ENCODE measurements at regions not wholly inside any gene's neighbourhood (a gene's known extent, or its start where the extent isn't known, plus 50 kb on each side); places are given as distances from the start of the nearest gene placed in this dataset.

DNA sequence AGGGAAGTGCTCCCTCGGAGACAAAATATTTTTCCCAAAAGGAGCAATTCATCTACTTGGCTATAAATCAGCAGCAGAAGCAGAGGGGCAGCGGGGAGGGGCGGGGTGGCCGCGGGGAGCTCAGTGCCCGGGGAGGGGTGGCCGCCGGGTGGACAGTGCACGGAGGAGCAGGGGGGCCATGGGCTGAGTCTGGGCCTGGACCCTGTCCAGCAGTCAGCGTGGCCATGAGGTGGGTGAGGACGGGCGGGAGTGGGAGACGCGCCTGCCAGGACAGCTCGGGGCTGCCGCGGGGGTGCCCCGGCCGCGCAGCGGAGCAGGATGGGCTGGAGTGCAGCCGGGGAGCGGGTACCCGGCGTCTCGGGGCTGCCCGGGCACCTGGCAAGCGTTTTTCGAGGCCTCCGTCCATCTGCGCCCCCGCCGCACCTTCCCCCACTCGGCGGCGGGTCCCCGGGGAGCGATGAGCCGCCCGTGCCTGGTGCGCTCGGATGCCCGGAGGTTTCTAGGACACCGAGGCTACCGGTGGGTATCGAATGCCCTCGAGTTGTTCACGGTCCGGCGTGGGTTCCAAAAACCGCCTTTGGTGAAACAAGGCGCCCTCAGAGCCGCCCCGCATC, 229.5 kb downstream of the THBS2 start:
- TF ChIP-seq, protein P1, sequence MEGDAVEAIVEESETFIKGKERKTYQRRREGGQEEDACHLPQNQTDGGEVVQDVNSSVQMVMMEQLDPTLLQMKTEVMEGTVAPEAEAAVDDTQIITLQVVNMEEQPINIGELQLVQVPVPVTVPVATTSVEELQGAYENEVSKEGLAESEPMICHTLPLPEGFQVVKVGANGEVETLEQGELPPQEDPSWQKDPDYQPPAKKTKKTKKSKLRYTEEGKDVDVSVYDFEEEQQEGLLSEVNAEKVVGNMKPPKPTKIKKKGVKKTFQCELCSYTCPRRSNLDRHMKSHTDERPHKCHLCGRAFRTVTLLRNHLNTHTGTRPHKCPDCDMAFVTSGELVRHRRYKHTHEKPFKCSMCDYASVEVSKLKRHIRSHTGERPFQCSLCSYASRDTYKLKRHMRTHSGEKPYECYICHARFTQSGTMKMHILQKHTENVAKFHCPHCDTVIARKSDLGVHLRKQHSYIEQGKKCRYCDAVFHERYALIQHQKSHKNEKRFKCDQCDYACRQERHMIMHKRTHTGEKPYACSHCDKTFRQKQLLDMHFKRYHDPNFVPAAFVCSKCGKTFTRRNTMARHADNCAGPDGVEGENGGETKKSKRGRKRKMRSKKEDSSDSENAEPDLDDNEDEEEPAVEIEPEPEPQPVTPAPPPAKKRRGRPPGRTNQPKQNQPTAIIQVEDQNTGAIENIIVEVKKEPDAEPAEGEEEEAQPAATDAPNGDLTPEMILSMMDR (IDR thresholded peaks at IDR 0.05; ENCODE audit: insufficient read depth, low read depth, low read length, missing control alignments), result no peak
- H3K4me3 ChIP-seq (ENCODE audit: low read depth, low read length), result no peak overlapping the region
- no peak for DNase-seq (ENCODE audit: low read depth)

DNA sequence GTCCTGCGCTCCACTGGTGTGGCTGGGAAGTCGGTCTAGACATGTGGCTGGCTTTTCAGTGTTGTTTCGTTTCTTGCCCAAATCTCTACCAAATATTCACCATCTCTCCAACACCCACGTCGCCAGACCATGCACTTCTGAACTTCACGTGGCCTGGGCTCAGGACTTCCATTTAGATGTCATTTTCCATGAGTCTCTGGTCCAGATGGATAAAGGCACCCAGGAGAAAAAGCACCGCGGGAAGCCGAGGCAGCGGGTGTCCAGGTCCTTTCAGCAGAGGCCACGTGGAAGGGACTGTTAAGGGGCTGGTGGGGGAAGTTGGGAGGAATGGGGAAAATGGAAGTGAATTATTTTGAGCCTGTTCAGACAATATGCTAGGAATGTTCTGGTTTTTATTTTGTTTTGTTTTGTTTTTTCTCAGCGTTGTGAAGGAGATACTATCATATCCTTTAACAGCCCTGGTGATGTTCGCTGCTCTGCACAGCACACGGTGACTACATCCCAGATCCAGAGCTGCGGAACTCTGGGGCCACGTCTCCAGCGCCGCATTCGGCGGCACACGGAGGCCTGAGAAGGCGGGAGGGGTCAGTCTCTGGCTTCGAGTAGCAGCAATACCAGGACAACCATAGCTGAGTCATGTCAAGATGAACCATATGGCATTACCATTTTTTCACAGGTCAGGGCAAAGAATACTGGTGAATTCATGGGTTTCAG, 230.3 kb downstream of the THBS2 start:
- no peak for DNase-seq (ENCODE audit: low read depth)
- TF ChIP-seq, protein P1 (IDR thresholded peaks at IDR 0.05; ENCODE audit: insufficient read depth, low read depth, low read length, missing control alignments), result no peak
- no peak overlapping the region for H3K4me3 ChIP-seq (ENCODE audit: low read depth, low read length)

DNA sequence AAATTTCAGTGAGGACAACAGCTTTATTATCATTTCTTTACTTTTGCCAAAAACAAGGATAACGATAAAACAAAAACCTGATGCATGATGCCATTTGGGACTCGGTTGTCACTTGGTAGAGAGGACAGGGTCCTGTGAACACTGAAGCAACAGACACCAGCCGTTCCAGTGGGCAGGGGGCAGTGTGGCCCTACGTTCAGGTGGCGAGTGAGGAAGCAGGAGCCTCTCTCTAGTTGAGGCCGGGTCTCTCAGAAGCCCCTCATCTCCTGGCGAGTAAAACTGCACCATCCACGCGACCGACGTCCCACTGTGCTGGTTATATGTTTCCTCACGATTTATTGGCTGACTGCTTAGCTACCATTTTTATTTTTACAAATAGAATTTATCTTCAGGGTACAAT, 231.6 kb downstream of the THBS2 start:
- TF ChIP-seq, protein P1 (IDR thresholded peaks at IDR 0.05; ENCODE audit: insufficient read depth, low read depth, low read length, missing control alignments), result no peak
- no peak for DNase-seq (ENCODE audit: low read depth)

DNA sequence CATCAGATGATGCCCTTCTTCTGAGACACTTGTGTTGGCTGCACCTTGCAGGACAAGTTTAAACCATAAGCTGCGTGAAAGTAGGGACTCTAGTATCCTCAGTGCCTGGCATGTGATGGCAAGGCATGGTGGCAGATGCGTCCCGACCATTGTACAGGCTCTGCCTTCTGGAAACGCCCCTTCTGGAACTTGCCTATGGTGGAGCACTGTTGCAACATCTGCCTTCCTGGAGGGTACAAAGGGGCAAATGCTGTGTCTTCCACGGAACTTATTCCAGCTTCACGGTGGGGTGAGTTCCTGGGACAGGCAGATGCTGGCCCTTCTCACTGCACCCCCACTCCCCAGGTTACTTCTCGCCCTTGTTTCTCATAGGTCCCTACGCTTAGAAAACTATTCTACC, 232.8 kb downstream of the THBS2 start:
- H3K4me3 ChIP-seq (ENCODE audit: low read depth, low read length), result no peak overlapping the region
- DNase-seq (ENCODE audit: low read depth), result no peak
- TF ChIP-seq, protein P1 (IDR thresholded peaks at IDR 0.05; ENCODE audit: insufficient read depth, low read depth, low read length, missing control alignments), result no peak

More for the DNA sequence above, 231.6 kb downstream of the THBS2 start:
- H3K4me3 ChIP-seq (ENCODE audit: low read depth, low read length), result no peak overlapping the region

DNA sequence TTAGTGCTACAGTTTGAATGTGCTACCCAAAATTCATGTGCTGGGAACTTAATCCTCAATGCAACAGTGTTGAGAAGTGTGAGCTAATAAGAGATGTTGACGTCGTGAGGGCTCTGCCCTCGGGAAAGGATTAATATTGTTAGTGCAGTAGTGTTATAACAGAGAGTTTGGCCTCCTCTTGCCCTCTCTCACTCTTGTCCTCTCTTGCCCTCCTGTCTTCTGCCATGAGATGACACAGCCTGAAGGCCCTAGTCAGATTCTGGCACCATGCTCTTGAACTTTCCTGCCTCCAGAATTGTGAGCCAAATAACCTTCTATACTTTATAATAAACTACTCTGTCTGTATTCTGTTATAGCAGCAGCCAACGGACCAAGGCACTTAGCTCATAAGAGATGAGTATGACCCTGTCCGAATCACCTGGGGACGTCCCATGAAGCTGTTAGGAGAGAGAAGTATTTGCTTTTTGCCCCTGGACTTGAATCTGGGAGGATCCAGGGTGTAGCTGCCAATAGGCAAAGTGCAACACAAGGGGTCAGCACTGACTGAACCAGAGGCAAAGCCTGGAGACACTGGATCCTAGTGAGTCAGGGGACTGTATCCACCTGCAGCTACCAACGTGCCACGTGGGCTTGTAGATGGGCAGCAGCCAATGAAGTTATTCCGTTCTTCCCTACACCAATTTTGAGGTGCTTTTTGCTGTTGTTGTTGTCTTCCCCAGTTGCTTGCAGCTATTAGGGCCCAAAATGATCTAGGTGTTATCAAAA, 233.7 kb downstream of the THBS2 start:
- TF ChIP-seq, protein P1 (IDR thresholded peaks at IDR 0.05; ENCODE audit: insufficient read depth, low read depth, low read length, missing control alignments), result peak; percentile 3
- DNase-seq (ENCODE audit: low read depth), result no peak
- H3K4me3 ChIP-seq (ENCODE audit: low read depth, low read length), result no peak overlapping the region

DNA sequence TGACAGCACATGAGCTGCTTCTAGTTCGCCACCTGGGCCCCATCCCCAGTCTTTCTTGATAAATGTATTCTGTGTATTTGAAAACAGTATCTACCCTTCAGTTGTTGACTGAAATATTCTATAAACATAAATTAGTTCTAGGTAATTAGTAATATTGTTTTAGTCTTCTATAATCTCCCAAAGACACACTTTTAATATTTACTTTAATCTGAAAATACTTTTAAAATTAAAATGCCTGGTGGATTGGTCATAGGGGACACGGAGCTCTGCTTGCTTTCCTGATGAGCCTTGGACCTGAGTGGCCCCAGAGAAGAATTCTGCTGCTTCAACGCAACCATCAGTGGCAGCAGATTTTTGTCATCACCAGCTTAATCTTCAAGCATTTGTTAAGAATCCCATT, 234.5 kb downstream of the THBS2 start:
- no peak overlapping the region for H3K4me3 ChIP-seq (ENCODE audit: low read depth, low read length)
- no peak for DNase-seq (ENCODE audit: low read depth)
- TF ChIP-seq, protein P1 (IDR thresholded peaks at IDR 0.05; ENCODE audit: insufficient read depth, low read depth, low read length, missing control alignments), result no peak
